IMR-90 (cell line): ENCODE measurements at regions not wholly inside any gene's neighbourhood (a gene's known extent, or its start where the extent isn't known, plus 50 kb on each side); places are given as distances from the start of the nearest gene placed in this dataset.

ENCODE experiments used
- BHLHE40 ChIP-seq: fragments of 150-350 bp; IDR thresholded peaks from 2 replicates; pipeline ENCODE4 v1.6.1; 2016; ENCODE audit warnings: mild to moderate bottlenecking, low read depth, low read length
- CEBPB ChIP-seq: IDR thresholded peaks from 2 replicates; pipeline ENCODE4 v1.6.1; 2012; ENCODE audit warnings: low read depth, low read length, improper control_type of control experiment
- FOS ChIP-seq: fragments of 150-350 bp; IDR thresholded peaks from 2 replicates; pipeline ENCODE4 v1.6.1; 2016; ENCODE audit warnings: low read depth, low read length
- MAFK ChIP-seq: IDR thresholded peaks from 2 replicates; pipeline ENCODE4 v1.6.1; 2012; ENCODE audit warnings: low read depth, low read length, improper control_type of control experiment
- MXI1 ChIP-seq: IDR thresholded peaks from 2 replicates; pipeline ENCODE4 v1.6.1; 2012; ENCODE audit warnings: low read depth, mild to moderate bottlenecking, low read length, moderate library complexity, borderline replicate concordance
- POLR2A ChIP-seq: IDR thresholded peaks from 2 replicates; pipeline ENCODE4 v1.6.1; 2012; ENCODE audit warnings: mild to moderate bottlenecking, low read depth, low read length
- RAD21 ChIP-seq: IDR thresholded peaks from 2 replicates; pipeline ENCODE4 v1.6.1; 2012; ENCODE audit warnings: low read length, improper control_type of control experiment
- RCOR1 ChIP-seq: IDR thresholded peaks from 2 replicates; pipeline ENCODE4 v1.6.1; 2012; ENCODE audit warnings: mild to moderate bottlenecking, low read length, improper control_type of control experiment; ENCODE audit not compliant: insufficient replicate concordance
- RFX5 ChIP-seq: IDR thresholded peaks from 2 replicates; pipeline ENCODE4 v1.8.0; 2012; ENCODE audit warnings: low read depth, mild to moderate bottlenecking, low read length, moderate library complexity
- TF ChIP-seq, protein P1 (sequence below): conservative IDR thresholded peaks from 2 replicates; pipeline ENCODE4 v1.5.1; 2012; ENCODE audit warnings: mild to moderate bottlenecking, low read depth, low read length, improper control_type of control experiment
- TF ChIP-seq, protein P2 (sequence below): fragments of 150-350 bp; IDR thresholded peaks from 2 replicates; pipeline ENCODE4 v1.6.1; 2016; ENCODE audit warnings: low read depth, mild to moderate bottlenecking, low read length, moderate library complexity, borderline replicate concordance
- TF ChIP-seq, protein P3 (sequence below): fragments of 150-350 bp; IDR thresholded peaks from 2 replicates; pipeline ENCODE4 v1.6.1; 2017; ENCODE audit warnings: mild to moderate bottlenecking, antibody characterized with exemption, low read length, low read depth

DNA sequence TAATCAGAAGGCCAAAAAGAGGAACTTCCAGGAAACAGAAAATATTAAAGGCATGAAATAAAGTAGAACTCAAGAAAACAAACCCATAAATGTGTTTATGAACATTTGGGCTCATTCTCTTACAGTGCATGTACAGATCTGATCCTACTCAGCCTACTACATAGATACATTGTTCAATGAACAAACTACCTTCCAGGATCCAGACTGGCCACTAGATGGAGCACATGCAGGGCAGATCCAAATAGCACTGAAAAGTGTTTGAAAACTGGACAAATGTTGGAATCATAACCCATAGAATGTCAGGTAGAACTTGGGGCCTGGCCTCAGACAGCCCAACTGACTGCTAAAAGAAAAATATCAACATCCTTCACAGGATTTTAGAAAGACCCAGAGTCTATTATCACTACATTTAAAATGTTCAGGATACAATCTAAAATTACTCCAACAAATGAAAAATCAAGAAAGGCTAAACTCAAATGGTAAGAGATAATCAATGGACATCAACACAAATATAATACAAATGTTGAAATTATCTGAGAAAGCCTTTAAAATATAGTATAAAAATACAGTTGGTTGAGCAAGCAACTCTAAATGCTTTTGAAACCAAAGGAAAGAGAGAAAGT, 122.4 kb upstream of the NUDT7 start:
- TF ChIP-seq, protein P1, sequence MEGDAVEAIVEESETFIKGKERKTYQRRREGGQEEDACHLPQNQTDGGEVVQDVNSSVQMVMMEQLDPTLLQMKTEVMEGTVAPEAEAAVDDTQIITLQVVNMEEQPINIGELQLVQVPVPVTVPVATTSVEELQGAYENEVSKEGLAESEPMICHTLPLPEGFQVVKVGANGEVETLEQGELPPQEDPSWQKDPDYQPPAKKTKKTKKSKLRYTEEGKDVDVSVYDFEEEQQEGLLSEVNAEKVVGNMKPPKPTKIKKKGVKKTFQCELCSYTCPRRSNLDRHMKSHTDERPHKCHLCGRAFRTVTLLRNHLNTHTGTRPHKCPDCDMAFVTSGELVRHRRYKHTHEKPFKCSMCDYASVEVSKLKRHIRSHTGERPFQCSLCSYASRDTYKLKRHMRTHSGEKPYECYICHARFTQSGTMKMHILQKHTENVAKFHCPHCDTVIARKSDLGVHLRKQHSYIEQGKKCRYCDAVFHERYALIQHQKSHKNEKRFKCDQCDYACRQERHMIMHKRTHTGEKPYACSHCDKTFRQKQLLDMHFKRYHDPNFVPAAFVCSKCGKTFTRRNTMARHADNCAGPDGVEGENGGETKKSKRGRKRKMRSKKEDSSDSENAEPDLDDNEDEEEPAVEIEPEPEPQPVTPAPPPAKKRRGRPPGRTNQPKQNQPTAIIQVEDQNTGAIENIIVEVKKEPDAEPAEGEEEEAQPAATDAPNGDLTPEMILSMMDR, result peak; percentile 76
- TF ChIP-seq POLR2A, result no peak
- no peak for TF ChIP-seq RFX5
- TF ChIP-seq BHLHE40, result no peak
- TF ChIP-seq RAD21, result peak; percentile 73
- TF ChIP-seq MXI1, result no peak
- TF ChIP-seq FOS, result no peak
- TF ChIP-seq, protein P2, sequence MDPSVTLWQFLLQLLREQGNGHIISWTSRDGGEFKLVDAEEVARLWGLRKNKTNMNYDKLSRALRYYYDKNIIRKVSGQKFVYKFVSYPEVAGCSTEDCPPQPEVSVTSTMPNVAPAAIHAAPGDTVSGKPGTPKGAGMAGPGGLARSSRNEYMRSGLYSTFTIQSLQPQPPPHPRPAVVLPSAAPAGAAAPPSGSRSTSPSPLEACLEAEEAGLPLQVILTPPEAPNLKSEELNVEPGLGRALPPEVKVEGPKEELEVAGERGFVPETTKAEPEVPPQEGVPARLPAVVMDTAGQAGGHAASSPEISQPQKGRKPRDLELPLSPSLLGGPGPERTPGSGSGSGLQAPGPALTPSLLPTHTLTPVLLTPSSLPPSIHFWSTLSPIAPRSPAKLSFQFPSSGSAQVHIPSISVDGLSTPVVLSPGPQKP, result no peak
- no peak for TF ChIP-seq CEBPB
- TF ChIP-seq, protein P3, sequence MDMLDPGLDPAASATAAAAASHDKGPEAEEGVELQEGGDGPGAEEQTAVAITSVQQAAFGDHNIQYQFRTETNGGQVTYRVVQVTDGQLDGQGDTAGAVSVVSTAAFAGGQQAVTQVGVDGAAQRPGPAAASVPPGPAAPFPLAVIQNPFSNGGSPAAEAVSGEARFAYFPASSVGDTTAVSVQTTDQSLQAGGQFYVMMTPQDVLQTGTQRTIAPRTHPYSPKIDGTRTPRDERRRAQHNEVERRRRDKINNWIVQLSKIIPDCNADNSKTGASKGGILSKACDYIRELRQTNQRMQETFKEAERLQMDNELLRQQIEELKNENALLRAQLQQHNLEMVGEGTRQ, result no peak
- no peak for TF ChIP-seq MAFK
- no peak for TF ChIP-seq RCOR1
